GM18907 (cell line): ENCODE measurements at regions not wholly inside any gene's neighbourhood (a gene's known extent, or its start where the extent isn't known, plus 50 kb on each side); places are given as distances from the start of the nearest gene placed in this dataset.

Source experiments
- ATAC-seq: cut with Tn5 transposase; IDR thresholded peaks from one replicate; pipeline ENCODE4 v1.9.1; 2021; ENCODE audit warnings: mild to moderate bottlenecking, moderate library complexity; ENCODE audit not compliant: unreplicated experiment

GRCh38 chr13:64420181-64420580 is 2810.0 kb downstream of the PCDH9 start:
- no peak for ATAC-seq

- ATAC-seq: no peak
Measured at GRCh38 chr13:64417581-64417980, 2812.6 kb downstream of the PCDH9 start.

GRCh38 chr13:64414381-64414780 is 2815.8 kb downstream of the PCDH9 start:
- no peak for ATAC-seq

GRCh38 chr13:64413529-64413928 is 2816.6 kb downstream of the PCDH9 start:
- ATAC-seq: no peak

GRCh38 chr13:64410276-64411053 is 2819.7 kb downstream of the PCDH9 start:
- ATAC-seq: no peak

- no peak for ATAC-seq
Measured at GRCh38 chr13:64397701-64398100, 2832.4 kb downstream of the PCDH9 start.

GRCh38 chr13:64377606-64378005 is 2852.5 kb downstream of the PCDH9 start:
- no peak for ATAC-seq

- ATAC-seq: no peak
Measured at GRCh38 chr13:64371461-64371860, 2858.7 kb downstream of the PCDH9 start.

GRCh38 chr13:64371045-64371444 is 2859.1 kb downstream of the PCDH9 start:
- no peak for ATAC-seq

- no peak for ATAC-seq
Measured at GRCh38 chr13:64369121-64369520, 2861.0 kb downstream of the PCDH9 start.

- ATAC-seq: no peak
Measured at GRCh38 chr13:64362564-64362963, 2867.6 kb downstream of the PCDH9 start.

- no peak for ATAC-seq
Measured at GRCh38 chr13:64347664-64348063, 2882.5 kb downstream of the PCDH9 start.

- no peak for ATAC-seq
Measured at GRCh38 chr13:64339373-64340063, 2890.6 kb downstream of the PCDH9 start.

GRCh38 chr13:64338671-64339070 is 2891.5 kb downstream of the PCDH9 start:
- no peak for ATAC-seq

GRCh38 chr13:64333888-64334287 is 2896.2 kb downstream of the PCDH9 start:
- no peak for ATAC-seq

- ATAC-seq: no peak
Measured at GRCh38 chr13:64332048-64332447, 2898.1 kb downstream of the PCDH9 start.

- ATAC-seq: no peak
Measured at GRCh38 chr13:64327505-64328194, 2902.5 kb downstream of the PCDH9 start.

GRCh38 chr13:64314331-64314730 is 2898.7 kb upstream of the PCDH20 start:
- no peak for ATAC-seq

GRCh38 chr13:64311948-64312347 is 2896.3 kb upstream of the PCDH20 start:
- ATAC-seq: no peak

GRCh38 chr13:64311112-64311511 is 2895.5 kb upstream of the PCDH20 start:
- ATAC-seq: no peak

- no peak for ATAC-seq
Measured at GRCh38 chr13:64305246-64305645, 2889.6 kb upstream of the PCDH20 start.

- no peak for ATAC-seq
Measured at GRCh38 chr13:64300239-64300638, 2884.6 kb upstream of the PCDH20 start.
